NCI-H748 treated with DMSO at 0.1 percent for 48 hours (cell line): ENCODE measurements at regions not wholly inside any gene's neighbourhood (a gene's known extent, or its start where the extent isn't known, plus 50 kb on each side); places are given as distances from the start of the nearest gene placed in this dataset.

Source experiments
- DNase-seq: peaks from one replicate; lab custom pipeline; 2025; lab: John Stamatoyannopoulos, UW

GRCh38 chr6:159118924-159119323 lies 50.3 kb upstream of the FNDC1 start:
- DNase-seq = no peak

DNA sequence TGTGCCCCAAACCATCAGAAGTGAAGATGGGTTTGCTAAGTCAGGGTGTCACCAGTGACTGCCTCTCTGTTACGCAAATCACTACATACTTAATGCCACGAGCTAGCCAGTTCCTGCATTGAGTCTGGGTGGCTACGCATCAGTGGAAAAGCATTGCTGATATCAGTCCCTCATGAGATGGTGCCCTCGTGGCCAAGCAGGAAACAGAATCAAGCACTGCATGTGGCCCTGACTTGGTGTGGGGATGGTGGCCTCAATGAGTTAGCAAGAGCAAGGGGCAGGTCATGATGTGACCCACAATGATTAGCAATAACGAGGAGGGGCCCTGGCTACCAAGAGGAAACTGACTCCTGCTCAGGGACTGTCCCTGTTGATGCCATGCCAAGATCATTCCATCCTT lies 51.6 kb upstream of the FNDC1 start:
- DNase-seq = no peak

GRCh38 chr6:159117046-159117445 lies 52.2 kb upstream of the FNDC1 start:
- DNase-seq = no peak

DNA sequence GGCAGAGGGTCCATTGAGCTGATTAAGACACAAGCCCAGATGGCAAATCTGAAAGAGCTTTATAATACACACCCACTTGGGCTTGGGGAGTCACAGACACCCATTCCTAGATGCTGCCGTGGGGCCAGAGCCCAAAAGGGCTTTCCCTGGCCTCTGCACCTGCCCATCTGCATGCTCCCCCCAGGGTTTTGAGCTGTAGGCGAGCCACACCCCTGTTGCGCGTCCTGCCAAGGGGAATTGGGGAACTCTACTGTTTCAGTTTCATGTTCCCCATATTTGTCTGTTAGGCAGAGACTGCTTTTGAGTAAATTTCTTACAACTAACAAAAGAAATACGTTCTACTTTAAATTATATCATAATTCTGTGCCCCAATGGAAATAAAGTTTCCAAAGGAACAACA lies 52.9 kb upstream of the FNDC1 start:
- no peak for DNase-seq

GRCh38 chr6:159114569-159114968 lies 54.6 kb upstream of the FNDC1 start:
- no peak for DNase-seq

GRCh38 chr6:159113223-159113622 lies 56.0 kb upstream of the FNDC1 start:
- DNase-seq = no peak

- no peak for DNase-seq
Measured at GRCh38 chr6:159112714-159113113, 56.5 kb upstream of the FNDC1 start.

DNA sequence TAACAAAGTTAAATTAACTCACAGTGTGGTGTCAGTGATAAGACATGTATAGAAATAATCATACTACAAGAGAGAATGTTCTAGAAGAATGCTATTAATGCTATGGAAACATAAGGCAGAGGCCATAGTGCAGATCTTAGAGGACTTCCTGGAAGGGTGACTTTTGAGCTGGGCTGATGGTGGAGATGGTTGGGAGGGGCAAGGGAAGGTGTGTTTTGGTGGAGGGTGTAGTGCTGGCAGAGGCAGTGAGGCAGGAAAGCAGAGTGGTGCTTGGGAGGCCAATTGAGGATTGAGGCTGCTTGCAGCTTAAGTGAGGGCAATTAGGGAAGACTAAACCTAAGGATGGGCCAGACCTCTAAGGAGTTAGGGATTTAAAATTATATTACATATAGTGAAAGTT lies 58.5 kb upstream of the FNDC1 start:
- DNase-seq = no peak

DNA sequence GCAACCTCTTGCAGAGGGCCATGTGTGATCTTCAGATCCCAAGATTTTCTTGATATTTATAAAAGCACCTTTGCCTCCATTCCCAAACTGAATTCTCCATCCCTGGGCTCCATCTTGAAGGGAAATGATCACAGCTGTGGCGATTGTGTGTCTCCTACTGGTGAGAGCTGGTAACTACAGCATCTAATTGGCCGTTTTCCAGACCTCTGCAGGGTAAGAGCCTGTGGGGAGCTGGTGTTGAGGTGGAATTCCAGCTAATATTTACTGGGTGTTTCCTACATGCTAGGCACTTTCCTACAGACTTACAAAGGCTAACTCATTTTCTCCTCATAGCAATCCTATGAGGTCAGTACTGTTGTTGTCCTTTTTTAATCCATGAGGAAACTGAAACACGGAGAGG lies 59.2 kb upstream of the FNDC1 start:
- DNase-seq = no peak

- no peak for DNase-seq
Measured at GRCh38 chr6:159109391-159109790, 59.8 kb upstream of the FNDC1 start.

DNA sequence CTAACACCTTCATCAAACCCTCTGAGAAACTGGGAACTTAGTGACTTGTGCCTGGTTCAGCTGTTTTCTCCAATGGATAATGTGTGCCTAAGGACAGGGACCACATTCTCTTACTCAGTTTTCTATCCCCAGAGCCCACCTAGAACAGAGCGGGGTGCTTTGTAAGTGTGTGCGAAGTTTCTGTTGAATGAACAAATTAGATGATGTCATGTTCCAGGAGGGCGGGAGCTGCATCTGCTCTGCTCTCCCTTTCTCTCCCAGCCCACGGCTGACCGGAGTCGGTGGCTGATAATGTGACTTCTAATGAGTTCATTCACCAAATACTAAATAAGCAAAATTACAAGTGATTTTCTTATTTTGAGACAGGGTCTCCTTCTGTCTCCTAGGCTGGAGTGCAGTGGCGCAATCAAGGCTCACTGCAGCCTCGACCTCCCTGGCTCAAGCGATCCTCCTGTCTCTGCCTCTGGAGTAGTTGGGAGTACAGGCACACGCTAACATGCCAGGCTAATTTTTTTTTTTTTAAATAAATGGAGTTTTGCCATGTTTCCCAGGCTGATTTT lies 60.7 kb upstream of the FNDC1 start:
- DNase-seq = no peak

DNA sequence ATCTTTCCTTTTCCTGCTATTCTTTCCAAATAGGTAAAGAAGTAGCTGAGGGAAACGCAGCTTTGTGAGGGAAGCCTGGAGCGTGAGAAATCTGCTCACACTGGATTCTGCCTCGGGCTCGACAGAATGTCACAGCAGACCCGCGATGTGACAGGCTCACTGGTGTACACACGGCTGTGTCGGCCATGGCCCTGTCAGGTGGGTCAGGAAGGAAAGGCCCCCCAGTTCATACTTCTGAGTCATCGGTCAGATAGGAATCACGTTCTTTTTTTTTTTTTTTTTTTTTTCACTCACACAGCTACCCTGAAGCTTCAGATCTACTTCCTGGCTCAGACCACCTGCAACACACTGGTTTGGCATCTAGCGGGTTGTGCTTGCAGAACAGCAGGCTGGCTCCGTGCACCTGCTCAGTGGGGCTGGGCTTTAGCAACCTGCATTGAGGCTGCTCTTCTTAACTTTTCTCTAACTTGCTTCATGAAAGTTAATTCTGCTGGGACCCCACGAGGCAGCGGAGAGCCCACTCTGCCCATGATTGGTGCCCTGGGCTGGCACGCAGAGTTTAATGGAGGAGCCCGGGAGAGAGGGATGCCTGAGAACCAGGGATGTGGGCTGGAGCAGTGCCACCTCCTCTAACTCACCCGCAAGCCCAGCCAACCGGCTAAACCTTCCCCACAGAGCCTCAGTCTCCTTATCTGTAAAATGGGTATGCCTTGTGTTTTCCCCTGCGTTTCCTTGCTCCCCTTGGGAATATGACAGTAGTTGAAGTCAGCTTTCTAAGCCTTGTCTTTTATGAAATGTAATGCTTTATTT lies 61.5 kb upstream of the FNDC1 start:
- no peak for DNase-seq

GRCh38 chr6:159106627-159107241 lies 61.9 kb upstream of the TAGAP start:
- no peak for DNase-seq

- no peak for DNase-seq
Measured at GRCh38 chr6:159105716-159106115, 60.9 kb upstream of the TAGAP start.

DNA sequence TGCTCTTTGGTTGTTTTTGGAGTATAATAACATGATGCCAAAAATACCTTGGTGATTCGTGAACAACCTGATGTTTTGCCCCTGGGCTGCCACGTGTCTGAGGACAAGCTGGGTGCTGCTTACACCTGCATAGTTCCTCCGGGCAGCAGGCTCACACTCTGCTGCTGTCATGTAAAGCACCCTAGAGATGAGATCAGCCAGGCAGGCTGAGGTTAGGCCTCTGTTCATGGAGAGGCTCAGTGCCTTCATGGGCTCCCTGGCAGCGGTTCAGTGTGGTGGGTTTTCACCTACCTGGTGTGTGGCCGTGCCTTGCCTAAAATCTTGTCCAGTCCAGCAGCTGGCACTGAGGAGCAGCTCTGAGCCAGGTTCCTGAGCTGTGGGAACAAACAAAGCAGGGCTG lies 60.1 kb upstream of the TAGAP start:
- DNase-seq = no peak

GRCh38 chr6:159104163-159104925 lies 59.6 kb upstream of the TAGAP start:
- DNase-seq = peak; percentile 48

DNA sequence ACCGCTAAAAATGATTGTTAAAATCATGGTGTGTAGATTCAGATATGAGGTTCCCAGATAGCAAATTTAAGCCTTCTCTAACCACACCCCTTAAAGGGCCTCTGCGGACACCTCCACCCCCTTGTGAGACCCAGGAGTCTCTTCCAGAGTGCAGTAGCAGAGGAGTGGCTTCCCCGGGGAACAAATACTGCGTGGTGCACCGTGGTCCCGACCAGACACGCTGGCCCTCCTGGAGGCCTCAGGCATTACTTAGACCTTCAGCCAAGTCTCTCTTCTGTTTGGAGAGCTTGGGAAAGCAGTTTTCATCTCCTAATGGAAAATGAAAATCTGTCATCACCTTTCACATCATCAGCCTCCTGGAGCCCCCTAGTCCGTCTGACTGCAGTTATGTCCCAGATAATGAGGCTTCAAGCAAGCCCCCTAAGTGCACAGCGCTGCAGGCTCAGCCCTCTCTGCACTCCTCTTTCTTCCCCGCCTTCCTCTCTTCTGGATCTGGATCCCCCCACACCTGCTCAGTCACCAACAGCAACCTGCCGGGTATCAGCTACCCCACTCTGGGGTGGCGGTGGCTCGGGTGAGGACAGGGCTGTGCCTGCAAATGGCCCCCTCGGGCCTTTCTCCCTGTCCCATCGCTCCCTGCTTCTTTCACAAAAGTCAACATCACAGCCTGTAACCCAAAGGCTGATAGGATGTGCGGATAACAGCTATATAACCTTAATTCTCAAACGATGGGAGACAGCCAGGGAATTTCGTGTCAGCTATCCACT lies 58.8 kb upstream of the TAGAP start:
- DNase-seq = no peak

GRCh38 chr6:159102373-159103160 lies 57.8 kb upstream of the TAGAP start:
- DNase-seq = no peak

- no peak for DNase-seq
Measured at GRCh38 chr6:159101656-159102055, 56.9 kb upstream of the TAGAP start.

DNA sequence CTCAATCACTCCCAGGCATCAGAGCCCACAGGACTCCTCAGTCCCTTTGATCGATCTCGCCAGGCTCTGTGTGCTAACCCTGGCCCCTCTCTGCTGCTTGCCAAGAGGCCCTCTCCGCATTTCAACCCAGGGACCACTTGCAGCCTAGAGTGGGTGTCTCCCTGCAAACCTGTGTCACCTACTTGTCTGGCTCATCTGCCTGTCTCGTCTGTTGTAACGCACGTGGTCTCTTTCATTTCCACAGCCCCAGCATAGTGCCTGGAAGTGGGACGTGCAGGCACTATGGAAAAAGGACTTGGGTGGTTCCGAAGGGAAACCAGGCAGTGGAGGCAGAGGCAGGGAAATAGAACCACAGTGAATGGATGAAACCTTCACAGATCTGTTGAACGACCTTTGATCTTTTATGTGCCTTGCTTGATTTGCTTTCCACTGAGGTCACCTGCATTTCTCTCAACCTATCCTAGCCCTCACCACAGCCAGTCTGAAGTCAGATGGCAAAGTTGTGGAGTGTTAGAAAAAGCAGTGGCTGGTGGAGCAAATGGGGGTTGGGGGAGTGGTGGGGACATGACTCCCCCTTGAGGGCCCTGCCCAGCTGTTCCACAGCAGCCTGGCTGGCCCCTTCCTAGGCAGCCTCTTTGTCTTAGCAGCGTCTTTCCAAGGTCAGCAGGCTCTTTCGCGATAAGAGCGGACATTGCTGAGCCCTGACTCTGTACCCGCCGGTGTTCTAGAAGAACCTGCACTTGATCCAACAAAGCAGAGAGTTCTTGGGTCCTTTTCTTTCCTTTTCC lies 55.8 kb upstream of the TAGAP start:
- no peak for DNase-seq
